ENCODE measurements at regions not wholly inside any gene's neighbourhood (a gene's known extent, or its start where the extent isn't known, plus 50 kb on each side); places are given as distances from the start of the nearest gene placed in this dataset.

GRCh38 chr2:239688122-239688681, 287.4 kb upstream of the HDAC4 start:
- Histone ChIP-seq H3K9ac (ENCODE audit: low read length) (no peak overlapping the region), H3K27me3 (ENCODE audit: control insufficient read depth, insufficient read depth, low read length) (no peaks in the 10 kb centered on the region), H3K36me3 (ENCODE audit: control insufficient read depth, insufficient read depth, low read length) (no peaks in the 10 kb centered on the region), H3K4me1 (ENCODE audit: control insufficient read depth, insufficient read depth, low read length) (no peaks in the 10 kb centered on the region), H3K4me3 (ENCODE audit: low read length) (no peak overlapping the region), H3K9me3 (ENCODE audit: control insufficient read depth, low read length) (no peaks in the 10 kb centered on the region)

- Histone ChIP-seq H3K27me3 (ENCODE audit: control insufficient read depth, insufficient read depth, low read length) (no peaks in the 10 kb centered on the region), H3K4me1 (ENCODE audit: control insufficient read depth, insufficient read depth, low read length) (no peaks in the 10 kb centered on the region), H3K9me3 (ENCODE audit: control insufficient read depth, low read length) (no peaks in the 10 kb centered on the region), H3K36me3 (ENCODE audit: control insufficient read depth, insufficient read depth, low read length) (no peaks in the 10 kb centered on the region), H3K4me3 (ENCODE audit: low read length) (no peak overlapping the region), H3K9ac (ENCODE audit: low read length) (no peak overlapping the region)
Observed at GRCh38 chr2:239687441-239687840, 286.6 kb upstream of the HDAC4 start.

GRCh38 chr2:239685965-239686364, 285.1 kb upstream of the HDAC4 start:
- no peak overlapping the region for H3K4me3 ChIP-seq (ENCODE audit: low read length)
- no peaks in the 10 kb centered on the region for H3K36me3 ChIP-seq (ENCODE audit: control insufficient read depth, insufficient read depth, low read length)
- no peaks in the 10 kb centered on the region for H3K9me3 ChIP-seq (ENCODE audit: control insufficient read depth, low read length)
- H3K27me3 ChIP-seq (ENCODE audit: control insufficient read depth, insufficient read depth, low read length): no peaks in the 10 kb centered on the region
- no peaks in the 10 kb centered on the region for H3K4me1 ChIP-seq (ENCODE audit: control insufficient read depth, insufficient read depth, low read length)
- H3K9ac ChIP-seq (ENCODE audit: low read length): no peak overlapping the region

GRCh38 chr2:239685556-239685955, 284.7 kb upstream of the HDAC4 start:
- H3K36me3 ChIP-seq (ENCODE audit: control insufficient read depth, insufficient read depth, low read length): no peaks in the 10 kb centered on the region
- H3K9me3 ChIP-seq (ENCODE audit: control insufficient read depth, low read length): no peaks in the 10 kb centered on the region
- H3K27me3 ChIP-seq (ENCODE audit: control insufficient read depth, insufficient read depth, low read length): no peaks in the 10 kb centered on the region
- no peak overlapping the region for H3K4me3 ChIP-seq (ENCODE audit: low read length)
- H3K9ac ChIP-seq (ENCODE audit: low read length): no peak overlapping the region
- H3K4me1 ChIP-seq (ENCODE audit: control insufficient read depth, insufficient read depth, low read length): no peaks in the 10 kb centered on the region

- no peaks in the 10 kb centered on the region for H3K36me3 ChIP-seq (ENCODE audit: control insufficient read depth, insufficient read depth, low read length)
- H3K9ac ChIP-seq (ENCODE audit: low read length): no peak overlapping the region
- H3K27me3 ChIP-seq (ENCODE audit: control insufficient read depth, insufficient read depth, low read length): no peaks in the 10 kb centered on the region
- no peak overlapping the region for H3K4me3 ChIP-seq (ENCODE audit: low read length)
- no peaks in the 10 kb centered on the region for H3K4me1 ChIP-seq (ENCODE audit: control insufficient read depth, insufficient read depth, low read length)
- H3K9me3 ChIP-seq (ENCODE audit: control insufficient read depth, low read length): no peaks in the 10 kb centered on the region
Observed at GRCh38 chr2:239684996-239685395, 284.2 kb upstream of the HDAC4 start.

- Histone ChIP-seq H3K27me3 (ENCODE audit: control insufficient read depth, insufficient read depth, low read length) (no peaks in the 10 kb centered on the region), H3K9ac (ENCODE audit: low read length) (no peak overlapping the region), H3K9me3 (ENCODE audit: control insufficient read depth, low read length) (no peaks in the 10 kb centered on the region), H3K36me3 (ENCODE audit: control insufficient read depth, insufficient read depth, low read length) (no peaks in the 10 kb centered on the region), H3K4me3 (ENCODE audit: low read length) (no peak overlapping the region), H3K4me1 (ENCODE audit: control insufficient read depth, insufficient read depth, low read length) (no peaks in the 10 kb centered on the region)
Observed at GRCh38 chr2:239684271-239684810, 283.5 kb upstream of the HDAC4 start.

GRCh38 chr2:239682518-239682917, 281.7 kb upstream of the HDAC4 start:
- no peak overlapping the region for H3K9ac ChIP-seq (ENCODE audit: low read length)
- no peaks in the 10 kb centered on the region for H3K36me3 ChIP-seq (ENCODE audit: control insufficient read depth, insufficient read depth, low read length)
- no peaks in the 10 kb centered on the region for H3K4me1 ChIP-seq (ENCODE audit: control insufficient read depth, insufficient read depth, low read length)
- no peaks in the 10 kb centered on the region for H3K27me3 ChIP-seq (ENCODE audit: control insufficient read depth, insufficient read depth, low read length)
- no peaks in the 10 kb centered on the region for H3K9me3 ChIP-seq (ENCODE audit: control insufficient read depth, low read length)
- H3K4me3 ChIP-seq (ENCODE audit: low read length): no peak overlapping the region

GRCh38 chr2:239679755-239680154, 278.9 kb upstream of the HDAC4 start:
- Histone ChIP-seq H3K36me3 (ENCODE audit: control insufficient read depth, insufficient read depth, low read length) (no peaks in the 10 kb centered on the region), H3K4me3 (ENCODE audit: low read length) (no peak overlapping the region), H3K9ac (ENCODE audit: low read length) (no peak overlapping the region), H3K27me3 (ENCODE audit: control insufficient read depth, insufficient read depth, low read length) (no peaks in the 10 kb centered on the region), H3K9me3 (ENCODE audit: control insufficient read depth, low read length) (no peaks in the 10 kb centered on the region), H3K4me1 (ENCODE audit: control insufficient read depth, insufficient read depth, low read length) (no peaks in the 10 kb centered on the region)

GRCh38 chr2:239678666-239679296, 278.0 kb upstream of the HDAC4 start:
- no peaks in the 10 kb centered on the region for H3K4me1 ChIP-seq (ENCODE audit: control insufficient read depth, insufficient read depth, low read length)

GRCh38 chr2:239678186-239678490, 277.3 kb upstream of the HDAC4 start:
- Histone ChIP-seq H3K9ac (ENCODE audit: low read length) (no peak overlapping the region), H3K4me3 (ENCODE audit: low read length) (no peak overlapping the region), H3K4me1 (ENCODE audit: control insufficient read depth, insufficient read depth, low read length) (no peaks in the 10 kb centered on the region), H3K9me3 (ENCODE audit: control insufficient read depth, low read length) (no peaks in the 10 kb centered on the region), H3K27me3 (ENCODE audit: control insufficient read depth, insufficient read depth, low read length) (no peaks in the 10 kb centered on the region), H3K36me3 (ENCODE audit: control insufficient read depth, insufficient read depth, low read length) (no peaks in the 10 kb centered on the region)

More at GRCh38 chr2:239678666-239679296, 278.0 kb upstream of the HDAC4 start:
- H3K9me3 ChIP-seq (ENCODE audit: control insufficient read depth, low read length): no peaks in the 10 kb centered on the region
- H3K36me3 ChIP-seq (ENCODE audit: control insufficient read depth, insufficient read depth, low read length): no peaks in the 10 kb centered on the region
- no peak overlapping the region for H3K9ac ChIP-seq (ENCODE audit: low read length)
- H3K4me3 ChIP-seq (ENCODE audit: low read length): no peak overlapping the region
- H3K27me3 ChIP-seq (ENCODE audit: control insufficient read depth, insufficient read depth, low read length): no peaks in the 10 kb centered on the region

GRCh38 chr2:239677453-239678185, 276.8 kb upstream of the HDAC4 start:
- Histone ChIP-seq H3K4me3 (ENCODE audit: low read length) (no peak overlapping the region), H3K9me3 (ENCODE audit: control insufficient read depth, low read length) (no peaks in the 10 kb centered on the region), H3K36me3 (ENCODE audit: control insufficient read depth, insufficient read depth, low read length) (no peaks in the 10 kb centered on the region), H3K27me3 (ENCODE audit: control insufficient read depth, insufficient read depth, low read length) (no peaks in the 10 kb centered on the region), H3K4me1 (ENCODE audit: control insufficient read depth, insufficient read depth, low read length) (no peaks in the 10 kb centered on the region), H3K9ac (ENCODE audit: low read length) (no peak overlapping the region)

- Histone ChIP-seq H3K4me1 (ENCODE audit: control insufficient read depth, insufficient read depth, low read length) (no peaks in the 10 kb centered on the region), H3K27me3 (ENCODE audit: control insufficient read depth, insufficient read depth, low read length) (no peaks in the 10 kb centered on the region), H3K9ac (ENCODE audit: low read length) (no peak overlapping the region), H3K36me3 (ENCODE audit: control insufficient read depth, insufficient read depth, low read length) (no peaks in the 10 kb centered on the region), H3K4me3 (ENCODE audit: low read length) (no peak overlapping the region), H3K9me3 (ENCODE audit: control insufficient read depth, low read length) (no peaks in the 10 kb centered on the region)
Observed at GRCh38 chr2:239676716-239677452, 276.1 kb upstream of the HDAC4 start.
